Tibial nerve (tissue), 4 donors: ENCODE measurements at regions not wholly inside any gene's neighbourhood (a gene's known extent, or its start where the extent isn't known, plus 50 kb on each side); places are given as distances from the start of the nearest gene placed in this dataset.

ENCODE experiments used
- EP300 ChIP-seq, 2 donors: sonication (generic); formaldehyde crosslinking; IDR thresholded peaks; one replicate each; pipeline ENCODE4 v1.6.1; 2017; ENCODE audit warnings: antibody characterized with exemption in 2 of 2, mild to moderate bottlenecking in 1 of 2
- POLR2A ChIP-seq, 2 donors: fragments of 450-650 bp; IDR thresholded peaks; one replicate each; pipeline ENCODE4 v1.6.1; 2017; ENCODE audit warnings: antibody characterized with exemption in 2 of 2, mild to moderate bottlenecking in 2 of 2, moderate library complexity in 2 of 2
- TF ChIP-seq, protein P1 (sequence below), 5 experiments: fragments of 200-600 bp in 3 of 5; fragments of 450-650 bp in 2 of 5; sonication (generic) in 3 of 5; IDR thresholded peaks; one replicate each; pipeline ENCODE4 v1.5.1; 2016 to 2019; ENCODE audit warnings: antibody characterized with exemption in 5 of 5, mild to moderate bottlenecking in 3 of 5, moderate library complexity in 2 of 5

GRCh38 chr3:56908004-56908403, 106.3 kb upstream of the ARHGEF3 start:
- TF ChIP-seq, protein P1, sequence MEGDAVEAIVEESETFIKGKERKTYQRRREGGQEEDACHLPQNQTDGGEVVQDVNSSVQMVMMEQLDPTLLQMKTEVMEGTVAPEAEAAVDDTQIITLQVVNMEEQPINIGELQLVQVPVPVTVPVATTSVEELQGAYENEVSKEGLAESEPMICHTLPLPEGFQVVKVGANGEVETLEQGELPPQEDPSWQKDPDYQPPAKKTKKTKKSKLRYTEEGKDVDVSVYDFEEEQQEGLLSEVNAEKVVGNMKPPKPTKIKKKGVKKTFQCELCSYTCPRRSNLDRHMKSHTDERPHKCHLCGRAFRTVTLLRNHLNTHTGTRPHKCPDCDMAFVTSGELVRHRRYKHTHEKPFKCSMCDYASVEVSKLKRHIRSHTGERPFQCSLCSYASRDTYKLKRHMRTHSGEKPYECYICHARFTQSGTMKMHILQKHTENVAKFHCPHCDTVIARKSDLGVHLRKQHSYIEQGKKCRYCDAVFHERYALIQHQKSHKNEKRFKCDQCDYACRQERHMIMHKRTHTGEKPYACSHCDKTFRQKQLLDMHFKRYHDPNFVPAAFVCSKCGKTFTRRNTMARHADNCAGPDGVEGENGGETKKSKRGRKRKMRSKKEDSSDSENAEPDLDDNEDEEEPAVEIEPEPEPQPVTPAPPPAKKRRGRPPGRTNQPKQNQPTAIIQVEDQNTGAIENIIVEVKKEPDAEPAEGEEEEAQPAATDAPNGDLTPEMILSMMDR (IDR thresholded peaks at IDR 0.05), result no peak
- TF ChIP-seq POLR2A (IDR thresholded peaks at IDR 0.05) (no peak), EP300 (IDR thresholded peaks at IDR 0.05) (no peak)
